Mesendoderm (in vitro differentiated cells): ENCODE measurements at regions not wholly inside any gene's neighbourhood (a gene's known extent, or its start where the extent isn't known, plus 50 kb on each side); places are given as distances from the start of the nearest gene placed in this dataset.
A peak's percentile ranks its signal among the peaks of the same experiment; 100 is the strongest.

Experiments used
- DNase-seq: peaks from one replicate; pipeline ENCODE4 v3.0.0; 2013
- H2AK5ac ChIP-seq: 2 replicates; pipeline ENCODE4 v1.6.1; 2013; ENCODE audit warnings: low read length, inconsistent platforms
- H2BK120ac ChIP-seq: 2 replicates; pipeline ENCODE4 v1.6.1; 2013; ENCODE audit warnings: low read depth, mild to moderate bottlenecking, low read length, moderate library complexity, mixed read lengths
- H2BK15ac ChIP-seq: replicated peaks from 2 replicates; pipeline ENCODE4 v1.6.1; 2013; ENCODE audit warnings: low read depth, mild to moderate bottlenecking, moderate library complexity
- H2BK5ac ChIP-seq: 2 replicates; pipeline ENCODE4 v1.6.1; 2013; ENCODE audit warnings: low read length, inconsistent platforms
- H3K18ac ChIP-seq: 2 replicates; pipeline ENCODE4 v1.6.1; 2013; ENCODE audit warnings: mild to moderate bottlenecking, low read length, mixed read lengths
- H3K23ac ChIP-seq: one replicate; pipeline ENCODE4 v1.6.1; 2013; ENCODE audit warnings: low read length
- H3K27ac ChIP-seq: 2 replicates; pipeline ENCODE4 v1.5.1; 2013; ENCODE audit warnings: low read depth, mild to moderate bottlenecking, inconsistent platforms, low read length, moderate library complexity
- H3K27me3 ChIP-seq: 2 replicates; pipeline ENCODE4 v1.6.1; 2013; ENCODE audit warnings: low read length, control low read depth, mild to moderate bottlenecking, inconsistent platforms; ENCODE audit not compliant: insufficient read depth, poor library complexity
- H3K36me3 ChIP-seq: 2 replicates; pipeline ENCODE4 v1.6.1; 2013; ENCODE audit warnings: low read length, inconsistent platforms; ENCODE audit not compliant: control insufficient read depth, insufficient read depth
- H3K4ac ChIP-seq: one replicate; pipeline ENCODE4 v1.6.1; 2013; ENCODE audit warnings: low read depth, mild to moderate bottlenecking, low read length, moderate library complexity
- H3K4me1 ChIP-seq: 2 replicates; pipeline ENCODE4 v1.6.1; 2013; ENCODE audit warnings: low read depth, low read length, inconsistent platforms; ENCODE audit not compliant: control insufficient read depth
- H3K4me2 ChIP-seq: 2 replicates; pipeline ENCODE4 v1.6.1; 2013; ENCODE audit warnings: low read length
- H3K4me3 ChIP-seq: 2 replicates; pipeline ENCODE4 v1.5.1; 2013; ENCODE audit warnings: mild to moderate bottlenecking, low read length
- H3K56ac ChIP-seq: one replicate; pipeline ENCODE4 v1.6.1; 2013; ENCODE audit warnings: low read length
- H3K79me1 ChIP-seq: 2 replicates; pipeline ENCODE4 v1.6.1; 2013; ENCODE audit warnings: low read length, inconsistent platforms
- H3K79me2 ChIP-seq: 2 replicates; pipeline ENCODE4 v1.6.1; 2013; ENCODE audit warnings: mild to moderate bottlenecking, low read length; ENCODE audit not compliant: control insufficient read depth, insufficient read depth
- H3K9ac ChIP-seq: 2 replicates; pipeline ENCODE4 v1.6.1; 2013; ENCODE audit warnings: low read length, inconsistent platforms
- H4K5ac ChIP-seq: one replicate; pipeline ENCODE4 v1.6.1; 2013; ENCODE audit warnings: low read length
- H4K8ac ChIP-seq: one replicate; pipeline ENCODE4 v1.6.1; 2013; ENCODE audit warnings: low read depth, mild to moderate bottlenecking, control low read depth, low read length, moderate library complexity
- WGBS: extraction: QIAGEN DNeasy Blood & Tissue Kit; methylation state at CpG from one replicate; pipeline ENCODE4 v1.1.7; 2013; ENCODE audit warnings: low lambda C conversion rate, missing lambda C conversion rate; ENCODE audit not compliant: insufficient coverage; ENCODE audit errors: extremely low coverage; 5-methylcytosine and 5-hydroxymethylcytosine counted together

- peaks cover 14% of the 10 kb centered on the region for H3K4me1 ChIP-seq
- WGBS, result no CpG with 5 or more reads among the region's 22 CpGs
These were observed 161.0 kb upstream of the HES1 start for GRCh38 chr3:193974671-193975535.

GRCh38 chr3:193977622-193978021, 158.3 kb upstream of the HES1 start:
- Histone ChIP-seq H2BK15ac (no peak overlapping the region), H3K23ac (no peak overlapping the region), H3K4me2 (no peak overlapping the region), H2BK5ac (no peak overlapping the region), H4K8ac (no peak overlapping the region), H2BK120ac (no peak overlapping the region), H3K27me3 (no peaks in the 10 kb centered on the region), H3K18ac (peak overlapping the region; percentile 65), H3K36me3 (no peaks in the 10 kb centered on the region), H3K56ac (no peak overlapping the region), H3K79me2 (no peaks in the 10 kb centered on the region), H4K5ac (no peak overlapping the region), H3K27ac (no peak overlapping the region), H3K79me1 (no peaks in the 10 kb centered on the region), H3K4ac (no peak overlapping the region), H3K4me3 (no peak overlapping the region), H3K4me1 (peaks cover 8% of the 10 kb centered on the region), H3K9ac (no peak overlapping the region), H2AK5ac (no peak overlapping the region)
- DNase-seq, result no peak
- WGBS, result no CpG with 5 or more reads among the region's 5 CpGs

More at GRCh38 chr3:193974671-193975535, 161.0 kb upstream of the HES1 start:
- Histone ChIP-seq H3K18ac (peak overlapping the region; percentile 57), H2AK5ac (peak overlapping the region; percentile 68), H3K4me3 (no peak overlapping the region), H3K23ac (no peak overlapping the region), H3K4ac (peak overlapping the region; percentile 41), H3K9ac (peak overlapping the region; percentile 26), H3K27ac (peak overlapping the region; percentile 24), H3K36me3 (no peaks in the 10 kb centered on the region), H3K56ac (peak overlapping the region; percentile 73), H2BK120ac (no peak overlapping the region), H2BK15ac (no peak overlapping the region), H4K5ac (no peak overlapping the region), H4K8ac (no peak overlapping the region), H3K79me2 (no peaks in the 10 kb centered on the region), H2BK5ac (peak overlapping the region; percentile 71), H3K27me3 (no peaks in the 10 kb centered on the region), H3K79me1 (no peaks in the 10 kb centered on the region), H3K4me2 (peak overlapping the region; percentile 2)
- DNase-seq, result peak; percentile 94

- peaks cover 8% of the 10 kb centered on the region for H3K4me1 ChIP-seq
- no peak overlapping the region for H3K4ac ChIP-seq
- no peaks in the 10 kb centered on the region for H3K79me2 ChIP-seq
- no peaks in the 10 kb centered on the region for H3K27me3 ChIP-seq
- H4K5ac ChIP-seq, result no peak overlapping the region
- no peak overlapping the region for H4K8ac ChIP-seq
- H3K4me3 ChIP-seq, result no peak overlapping the region
- WGBS, result no CpG with 5 or more reads among the region's 8 CpGs
- H3K4me2 ChIP-seq, result no peak overlapping the region
- H2BK15ac ChIP-seq, result no peak overlapping the region
- no peak overlapping the region for H3K27ac ChIP-seq
- H2BK5ac ChIP-seq, result no peak overlapping the region
- no peak overlapping the region for H3K9ac ChIP-seq
- no peaks in the 10 kb centered on the region for H3K79me1 ChIP-seq
- H2BK120ac ChIP-seq, result no peak overlapping the region
- H3K56ac ChIP-seq, result no peak overlapping the region
- H3K23ac ChIP-seq, result no peak overlapping the region
- no peaks in the 10 kb centered on the region for H3K36me3 ChIP-seq
- H3K18ac ChIP-seq, result no peak overlapping the region
- no peak for DNase-seq
- no peak overlapping the region for H2AK5ac ChIP-seq
These were observed 157.9 kb upstream of the HES1 start for GRCh38 chr3:193978030-193978429.

GRCh38 chr3:193978486-193978885, 157.5 kb upstream of the HES1 start:
- no peak for DNase-seq
- no peak overlapping the region for H4K5ac ChIP-seq
- no peaks in the 10 kb centered on the region for H3K27me3 ChIP-seq
- H3K79me1 ChIP-seq, result no peaks in the 10 kb centered on the region
- H3K79me2 ChIP-seq, result no peaks in the 10 kb centered on the region
- WGBS, result no CpG with 5 or more reads among the region's 6 CpGs
- no peak overlapping the region for H3K18ac ChIP-seq
- H3K4me3 ChIP-seq, result no peak overlapping the region
- no peak overlapping the region for H3K4me2 ChIP-seq
- no peak overlapping the region for H3K27ac ChIP-seq
- no peak overlapping the region for H2AK5ac ChIP-seq
- no peaks in the 10 kb centered on the region for H3K36me3 ChIP-seq
- no peak overlapping the region for H2BK5ac ChIP-seq
- no peak overlapping the region for H3K4ac ChIP-seq
- no peak overlapping the region for H2BK15ac ChIP-seq
- H3K4me1 ChIP-seq, result peaks cover 8% of the 10 kb centered on the region
- H4K8ac ChIP-seq, result no peak overlapping the region
- H3K9ac ChIP-seq, result no peak overlapping the region
- no peak overlapping the region for H3K23ac ChIP-seq
- H3K56ac ChIP-seq, result no peak overlapping the region
- no peak overlapping the region for H2BK120ac ChIP-seq

- no peak for DNase-seq
- H3K27me3 ChIP-seq, result no peaks in the 10 kb centered on the region
- H2BK5ac ChIP-seq, result no peak overlapping the region
- no CpG with 5 or more reads among the region's 7 CpGs for WGBS
- H3K4ac ChIP-seq, result no peak overlapping the region
- H3K79me1 ChIP-seq, result no peaks in the 10 kb centered on the region
- no peak overlapping the region for H3K4me3 ChIP-seq
- H4K8ac ChIP-seq, result no peak overlapping the region
- peak overlapping the region; percentile 4 for H3K56ac ChIP-seq
- no peak overlapping the region for H3K4me2 ChIP-seq
- H3K79me2 ChIP-seq, result no peaks in the 10 kb centered on the region
- no peak overlapping the region for H2BK120ac ChIP-seq
- no peaks in the 10 kb centered on the region for H3K4me1 ChIP-seq
- H3K36me3 ChIP-seq, result no peaks in the 10 kb centered on the region
- no peak overlapping the region for H3K23ac ChIP-seq
- no peak overlapping the region for H3K9ac ChIP-seq
- H2BK15ac ChIP-seq, result no peak overlapping the region
- no peak overlapping the region for H4K5ac ChIP-seq
- no peak overlapping the region for H3K18ac ChIP-seq
- no peak overlapping the region for H2AK5ac ChIP-seq
- no peak overlapping the region for H3K27ac ChIP-seq
These were observed 155.6 kb upstream of the HES1 start for GRCh38 chr3:193980326-193980725.
